Activated CD4-positive, alpha-beta T cell treated with anti-CD3 and anti-CD28 coated beads, Interleukin-2, amount 50 U/mL, for 48 hours (primary cell): ENCODE measurements at regions not wholly inside any gene's neighbourhood (a gene's known extent, or its start where the extent isn't known, plus 50 kb on each side); places are given as distances from the start of the nearest gene placed in this dataset.
A peak's percentile ranks its signal among the peaks of the same experiment; 100 is the strongest.

ENCODE experiments used
- DNase-seq, 2 experiments: peaks; one replicate each; pipeline ENCODE4 v3.0.0-alpha.2; 2020

- DNase-seq: no peak
Observed at GRCh38 chr12:124517260-124518050, 50.0 kb downstream of the NCOR2 start.

GRCh38 chr12:124516850-124517249 is 50.6 kb downstream of the NCOR2 start:
- no peak for DNase-seq

- DNase-seq: no peak
Observed at GRCh38 chr12:124515981-124516380, 51.4 kb downstream of the NCOR2 start.

- DNase-seq: no peak
Observed at GRCh38 chr12:124514996-124515932, 52.1 kb downstream of the NCOR2 start.

- DNase-seq: no peak
Observed at GRCh38 chr12:124514145-124514995, 53.0 kb downstream of the NCOR2 start.

- no peak for DNase-seq
Observed at GRCh38 chr12:124513297-124513867, 54.0 kb downstream of the NCOR2 start.

- DNase-seq: no peak
Observed at GRCh38 chr12:124512667-124513296, 54.6 kb downstream of the NCOR2 start.

- DNase-seq: no peak
Observed at GRCh38 chr12:124511259-124511985, 56.0 kb downstream of the NCOR2 start.

- DNase-seq: peak; percentile 17 to 24
Observed at GRCh38 chr12:124510301-124510970, 57.0 kb downstream of the NCOR2 start.

GRCh38 chr12:124509676-124510300 is 57.6 kb downstream of the NCOR2 start:
- no peak for DNase-seq

- DNase-seq: no peak
Observed at GRCh38 chr12:124509300-124509675, 58.1 kb downstream of the NCOR2 start.

- DNase-seq: no peak
Observed at GRCh38 chr12:124508381-124509079, 58.9 kb downstream of the NCOR2 start.

- no peak for DNase-seq
Observed at GRCh38 chr12:124507188-124508109, 60.0 kb downstream of the NCOR2 start.

- DNase-seq: no peak
Observed at GRCh38 chr12:124506832-124507153, 60.6 kb downstream of the NCOR2 start.

GRCh38 chr12:124506145-124506831 is 61.1 kb downstream of the NCOR2 start:
- no peak for DNase-seq

GRCh38 chr12:124505001-124505818 is 62.2 kb downstream of the NCOR2 start:
- no peak for DNase-seq
